ENCODE measurements at regions not wholly inside any gene's neighbourhood (a gene's known extent, or its start where the extent isn't known, plus 50 kb on each side); places are given as distances from the start of the nearest gene placed in this dataset.

DNA sequence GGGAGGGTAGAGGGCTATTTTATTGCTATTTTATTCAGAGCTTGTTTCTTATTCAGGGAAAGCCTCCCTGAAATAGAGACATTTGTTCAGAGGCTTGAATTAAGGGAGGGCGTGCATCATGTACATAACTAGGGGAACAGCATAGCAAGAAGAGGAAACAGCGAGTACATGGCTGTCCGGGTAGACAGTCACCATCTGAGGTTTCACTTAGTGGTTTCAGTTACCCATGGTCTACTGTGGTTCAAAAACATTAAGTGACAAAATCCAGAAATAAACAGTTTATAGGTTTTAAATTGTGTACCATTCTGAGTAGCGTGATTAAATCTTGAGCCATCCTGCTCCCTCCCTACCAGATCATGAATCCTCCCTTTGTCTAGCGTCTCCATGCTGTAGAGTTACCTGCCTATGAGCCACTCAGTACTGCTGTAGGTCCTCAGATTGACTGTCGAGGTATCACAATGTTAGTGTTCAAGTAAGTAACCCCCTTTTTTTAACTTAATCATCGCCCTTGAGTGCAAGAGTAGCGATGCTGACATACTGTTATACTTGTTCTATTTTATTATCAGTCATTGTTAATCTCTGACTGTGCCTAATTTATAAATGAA lies 791.5 kb downstream of the TFAP2A start:
- no peak overlapping the region for H3K27ac ChIP-seq
- H3K9me3 ChIP-seq: peaks cover 5% of the 10 kb centered on the region
- DNase-seq (no peak), ATAC-seq (no peak)
- no peaks in the 10 kb centered on the region for H3K4me1 ChIP-seq
- TF ChIP-seq CTCF (IDR thresholded peaks at IDR 0.05): no peak
- H3K36me3 ChIP-seq: no peaks in the 10 kb centered on the region
- H3K4me3 ChIP-seq: no peak overlapping the region
- H3K27me3 ChIP-seq (ENCODE audit: low read depth): no peaks in the 10 kb centered on the region
- intact Hi-C loops (cut with DNase I): no loop called here

DNA sequence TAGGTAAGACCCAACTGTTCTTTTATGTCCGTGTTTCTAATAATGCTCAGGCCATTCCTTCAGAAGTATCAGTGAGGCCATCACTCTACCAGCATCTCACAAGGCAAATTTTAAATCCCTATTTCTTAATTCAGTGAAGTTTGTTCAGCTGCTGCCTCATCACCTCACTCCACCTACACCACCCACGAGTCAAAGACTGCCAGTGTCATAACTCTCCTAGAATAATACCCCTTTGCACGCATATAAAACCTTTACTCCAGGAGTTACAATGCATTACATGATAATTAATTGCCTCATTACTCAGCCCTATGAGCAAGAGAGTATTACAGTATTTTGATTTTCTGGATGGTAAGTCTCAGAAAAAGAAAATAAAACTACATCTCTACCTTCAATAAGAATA lies 793.6 kb downstream of the TFAP2A start:
- ATAC-seq (no peak), DNase-seq (no peak)
- H3K27me3 ChIP-seq (ENCODE audit: low read depth): no peaks in the 10 kb centered on the region
- no peak overlapping the region for H3K4me3 ChIP-seq
- no peak overlapping the region for H3K27ac ChIP-seq
- H3K36me3 ChIP-seq: no peaks in the 10 kb centered on the region
- H3K9me3 ChIP-seq: peaks cover 5% of the 10 kb centered on the region
- H3K4me1 ChIP-seq: no peaks in the 10 kb centered on the region
- intact Hi-C loops (cut with DNase I): no loop called here
- no peak for TF ChIP-seq CTCF (IDR thresholded peaks at IDR 0.05)

GRCh38 chr6:9620687-9621086 lies 794.2 kb downstream of the TFAP2A start:
- H3K27ac ChIP-seq: no peak overlapping the region

GRCh38 chr6:9620263-9620662 lies 794.6 kb downstream of the TFAP2A start:
- Histone ChIP-seq H3K27me3 (ENCODE audit: low read depth) (no peaks in the 10 kb centered on the region), H3K27ac (no peak overlapping the region), H3K36me3 (no peaks in the 10 kb centered on the region), H3K9me3 (peaks cover 3% of the 10 kb centered on the region), H3K4me3 (no peak overlapping the region), H3K4me1 (no peaks in the 10 kb centered on the region)
- intact Hi-C loops (cut with DNase I): no loop called here
- TF ChIP-seq CTCF (IDR thresholded peaks at IDR 0.05): no peak
- DNase-seq (no peak), ATAC-seq (no peak)

More at GRCh38 chr6:9620687-9621086, 794.2 kb downstream of the TFAP2A start:
- Histone ChIP-seq H3K4me1 (no peaks in the 10 kb centered on the region), H3K4me3 (no peak overlapping the region), H3K27me3 (ENCODE audit: low read depth) (no peaks in the 10 kb centered on the region), H3K9me3 (peaks cover 5% of the 10 kb centered on the region), H3K36me3 (no peaks in the 10 kb centered on the region)
- ATAC-seq (no peak), DNase-seq (no peak)
- intact Hi-C loops (cut with DNase I): no loop called here
- TF ChIP-seq CTCF (IDR thresholded peaks at IDR 0.05): no peak

GRCh38 chr6:9614778-9615177 lies 800.1 kb downstream of the TFAP2A start:
- intact Hi-C loops (cut with DNase I): no loop called here
- Histone ChIP-seq H3K27ac (no peak overlapping the region), H3K4me1 (no peaks in the 10 kb centered on the region), H3K4me3 (no peak overlapping the region), H3K9me3 (no peaks in the 10 kb centered on the region), H3K36me3 (no peaks in the 10 kb centered on the region), H3K27me3 (ENCODE audit: low read depth) (no peaks in the 10 kb centered on the region)
- DNase-seq (no peak), ATAC-seq (no peak)
- TF ChIP-seq CTCF (IDR thresholded peaks at IDR 0.05): no peak

Measured in lower lobe of right lung (tissue), 2 donors.